ENCODE measurements at regions not wholly inside any gene's neighbourhood (a gene's known extent, or its start where the extent isn't known, plus 50 kb on each side); places are given as distances from the start of the nearest gene placed in this dataset.

DNA sequence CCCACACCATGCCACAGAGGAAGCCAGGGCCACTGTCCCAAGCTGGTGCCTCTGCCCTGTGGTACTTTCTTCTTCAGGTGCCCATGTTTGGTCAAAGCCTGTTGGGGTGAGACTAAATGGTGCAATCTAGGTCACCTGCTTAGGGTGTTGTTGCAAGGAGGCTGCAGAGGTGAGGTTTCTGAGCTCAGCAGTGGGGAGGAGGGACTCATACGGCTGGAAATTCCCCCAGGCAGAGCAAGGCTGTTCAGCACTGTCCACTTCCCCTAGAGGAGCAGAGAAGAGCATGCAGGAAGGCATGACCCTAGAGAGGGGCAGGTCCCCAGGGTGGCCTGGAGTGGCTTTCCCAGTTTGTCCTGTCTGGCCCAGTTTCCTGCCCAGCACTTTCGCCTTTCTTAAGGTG is 211.0 kb downstream of the HAUS1 start:
- no peak overlapping the region for H3K27ac ChIP-seq

DNA sequence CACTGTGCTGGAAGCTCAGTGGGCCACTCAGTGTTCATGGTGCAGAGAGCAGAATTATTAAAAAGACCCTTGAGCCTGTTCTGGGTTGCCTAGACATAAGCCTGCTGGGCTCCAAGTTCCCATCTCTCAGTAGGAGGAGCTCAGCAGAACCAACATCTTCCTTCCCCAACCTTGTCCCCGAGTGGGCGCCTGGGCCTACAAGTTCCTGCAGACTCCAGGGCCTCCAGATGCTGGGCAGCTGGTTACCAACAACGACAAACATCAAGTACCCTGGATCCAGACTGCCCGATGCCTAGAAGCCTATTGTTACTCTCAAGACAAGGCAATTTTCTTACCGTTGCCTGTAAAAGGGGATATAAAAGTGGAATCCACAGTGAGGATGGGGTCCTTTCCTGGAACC is 214.2 kb downstream of the HAUS1 start:
- TF ChIP-seq, protein P1, sequence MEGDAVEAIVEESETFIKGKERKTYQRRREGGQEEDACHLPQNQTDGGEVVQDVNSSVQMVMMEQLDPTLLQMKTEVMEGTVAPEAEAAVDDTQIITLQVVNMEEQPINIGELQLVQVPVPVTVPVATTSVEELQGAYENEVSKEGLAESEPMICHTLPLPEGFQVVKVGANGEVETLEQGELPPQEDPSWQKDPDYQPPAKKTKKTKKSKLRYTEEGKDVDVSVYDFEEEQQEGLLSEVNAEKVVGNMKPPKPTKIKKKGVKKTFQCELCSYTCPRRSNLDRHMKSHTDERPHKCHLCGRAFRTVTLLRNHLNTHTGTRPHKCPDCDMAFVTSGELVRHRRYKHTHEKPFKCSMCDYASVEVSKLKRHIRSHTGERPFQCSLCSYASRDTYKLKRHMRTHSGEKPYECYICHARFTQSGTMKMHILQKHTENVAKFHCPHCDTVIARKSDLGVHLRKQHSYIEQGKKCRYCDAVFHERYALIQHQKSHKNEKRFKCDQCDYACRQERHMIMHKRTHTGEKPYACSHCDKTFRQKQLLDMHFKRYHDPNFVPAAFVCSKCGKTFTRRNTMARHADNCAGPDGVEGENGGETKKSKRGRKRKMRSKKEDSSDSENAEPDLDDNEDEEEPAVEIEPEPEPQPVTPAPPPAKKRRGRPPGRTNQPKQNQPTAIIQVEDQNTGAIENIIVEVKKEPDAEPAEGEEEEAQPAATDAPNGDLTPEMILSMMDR (IDR thresholded peaks at IDR 0.05) = no peak
- no peak for DNase-seq (ENCODE audit: low spot score)
- no peak overlapping the region for H3K27ac ChIP-seq
- no peaks in the 10 kb centered on the region for H3K4me1 ChIP-seq (ENCODE audit: control insufficient read depth in 1 of 2, low read depth in 2 of 2)
- H3K27me3 ChIP-seq (replicated peaks; ENCODE audit: insufficient read depth) = no peaks in the 10 kb centered on the region
- no peaks in the 10 kb centered on the region for H3K9me3 ChIP-seq
- no peaks in the 10 kb centered on the region for H3K36me3 ChIP-seq
- H3K4me3 ChIP-seq = no peak overlapping the region
- no peak for ATAC-seq (ENCODE audit: insufficient number of reproducible peaks, low FRiP score, low read depth)

More for the DNA sequence above, 211.0 kb downstream of the HAUS1 start:
- Histone ChIP-seq H3K36me3 (no peaks in the 10 kb centered on the region), H3K4me3 (no peak overlapping the region), H3K9me3 (no peaks in the 10 kb centered on the region), H3K4me1 (ENCODE audit: control insufficient read depth in 1 of 2, low read depth in 2 of 2) (no peaks in the 10 kb centered on the region), H3K27me3 (replicated peaks; ENCODE audit: insufficient read depth) (no peaks in the 10 kb centered on the region)
- ATAC-seq (ENCODE audit: insufficient number of reproducible peaks, low FRiP score, low read depth) (no peak), DNase-seq (ENCODE audit: low spot score) (no peak)
- TF ChIP-seq, protein P1 (IDR thresholded peaks at IDR 0.05) = no peak

DNA sequence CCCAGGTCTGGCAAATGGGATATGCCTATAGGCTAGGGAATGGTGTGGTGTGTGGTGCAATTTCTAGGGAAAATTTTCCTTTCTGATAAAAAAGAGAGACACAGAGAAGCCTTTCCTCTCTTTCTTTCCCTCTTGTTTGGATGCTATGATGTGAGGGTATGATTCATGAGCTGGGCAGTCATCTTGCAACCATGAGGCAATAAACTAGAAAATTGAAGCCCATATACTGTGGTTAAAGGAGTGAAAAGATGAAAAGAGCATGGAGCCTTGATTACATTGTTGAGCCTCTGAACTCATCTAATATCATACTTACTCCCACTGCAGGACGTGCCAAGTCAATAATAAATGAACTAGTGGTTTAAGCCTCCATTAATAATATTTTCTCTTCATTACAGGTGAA is 215.6 kb downstream of the HAUS1 start:
- no peak overlapping the region for H3K4me3 ChIP-seq
- no peaks in the 10 kb centered on the region for H3K36me3 ChIP-seq
- H3K27ac ChIP-seq = no peak overlapping the region
- TF ChIP-seq, protein P1 (IDR thresholded peaks at IDR 0.05) = no peak
- DNase-seq (ENCODE audit: low spot score) (no peak), ATAC-seq (ENCODE audit: insufficient number of reproducible peaks, low FRiP score, low read depth) (no peak)
- H3K27me3 ChIP-seq (replicated peaks; ENCODE audit: insufficient read depth) = no peaks in the 10 kb centered on the region
- no peaks in the 10 kb centered on the region for H3K9me3 ChIP-seq
- H3K4me1 ChIP-seq (ENCODE audit: control insufficient read depth in 1 of 2, low read depth in 2 of 2) = no peaks in the 10 kb centered on the region

DNA sequence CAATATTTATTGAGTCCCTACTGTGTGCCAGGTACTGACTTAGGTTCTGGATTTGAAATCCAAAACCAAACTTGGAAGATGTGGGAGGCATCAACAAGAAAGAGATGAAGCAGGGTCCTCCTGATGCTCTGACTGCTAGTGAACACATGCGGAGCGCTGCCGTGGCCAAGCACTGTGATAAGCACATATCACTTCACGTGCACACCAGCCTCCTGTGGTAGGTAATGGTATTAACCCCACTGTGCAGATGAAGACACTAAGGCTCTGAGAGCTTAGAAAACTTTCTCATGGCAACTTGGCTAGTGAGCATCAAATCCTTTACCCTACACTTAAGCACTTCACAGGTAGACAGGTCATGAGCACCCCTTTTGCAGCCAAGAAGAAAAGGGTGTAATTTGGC is 216.1 kb downstream of the HAUS1 start:
- TF ChIP-seq, protein P1 (IDR thresholded peaks at IDR 0.05) = no peak
- Histone ChIP-seq H3K27me3 (replicated peaks; ENCODE audit: insufficient read depth) (no peaks in the 10 kb centered on the region), H3K9me3 (no peaks in the 10 kb centered on the region), H3K36me3 (no peaks in the 10 kb centered on the region), H3K27ac (no peak overlapping the region), H3K4me3 (no peak overlapping the region), H3K4me1 (ENCODE audit: control insufficient read depth in 1 of 2, low read depth in 2 of 2) (no peaks in the 10 kb centered on the region)
- no peak for ATAC-seq (ENCODE audit: insufficient number of reproducible peaks, low FRiP score, low read depth)
- no peak for DNase-seq (ENCODE audit: low spot score)

DNA sequence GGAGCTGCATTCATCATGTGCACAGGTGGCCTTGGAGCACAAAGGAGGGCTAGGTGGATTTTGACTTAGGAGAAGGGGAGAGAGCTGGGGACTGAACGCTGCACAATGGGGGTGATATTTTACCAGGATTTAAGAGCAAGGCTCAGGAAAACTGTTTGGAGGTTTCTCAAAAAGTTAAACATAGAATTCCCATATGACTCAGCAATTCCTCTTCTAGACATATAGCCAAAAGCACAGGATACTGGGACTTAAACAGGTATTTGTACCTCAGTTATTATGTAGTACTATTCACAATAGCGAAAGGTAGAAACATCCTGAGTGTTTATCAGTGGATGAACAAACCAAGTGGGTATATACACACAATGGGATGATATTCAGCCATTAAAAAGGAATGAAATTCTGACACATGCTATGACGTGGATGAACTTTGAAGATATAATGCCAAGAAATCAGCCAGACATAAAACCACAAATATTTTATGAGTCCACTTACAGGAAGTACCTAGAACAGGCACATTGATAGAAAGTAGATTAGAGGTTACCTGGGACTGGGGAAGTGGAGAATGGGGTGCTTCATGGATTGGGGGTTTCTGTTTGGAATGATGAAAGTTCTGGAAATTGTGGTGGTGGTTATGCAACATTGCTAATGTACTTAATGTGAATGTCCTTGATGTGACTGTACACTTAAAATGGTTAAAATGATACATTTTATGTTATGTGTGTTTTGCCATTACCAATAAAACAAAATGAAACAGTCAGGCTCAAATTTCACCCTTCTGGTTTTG is 216.9 kb downstream of the HAUS1 start:
- Histone ChIP-seq H3K27ac (no peak overlapping the region), H3K4me1 (ENCODE audit: control insufficient read depth in 1 of 2, low read depth in 2 of 2) (no peaks in the 10 kb centered on the region), H3K27me3 (replicated peaks; ENCODE audit: insufficient read depth) (no peaks in the 10 kb centered on the region), H3K4me3 (no peak overlapping the region), H3K9me3 (no peaks in the 10 kb centered on the region), H3K36me3 (no peaks in the 10 kb centered on the region)
- ATAC-seq (ENCODE audit: insufficient number of reproducible peaks, low FRiP score, low read depth) (no peak), DNase-seq (ENCODE audit: low spot score) (no peak)
- TF ChIP-seq, protein P1 (IDR thresholded peaks at IDR 0.05) = no peak
